ENCODE measurements at regions not wholly inside any gene's neighbourhood (a gene's known extent, or its start where the extent isn't known, plus 50 kb on each side); places are given as distances from the start of the nearest gene placed in this dataset.

DNA sequence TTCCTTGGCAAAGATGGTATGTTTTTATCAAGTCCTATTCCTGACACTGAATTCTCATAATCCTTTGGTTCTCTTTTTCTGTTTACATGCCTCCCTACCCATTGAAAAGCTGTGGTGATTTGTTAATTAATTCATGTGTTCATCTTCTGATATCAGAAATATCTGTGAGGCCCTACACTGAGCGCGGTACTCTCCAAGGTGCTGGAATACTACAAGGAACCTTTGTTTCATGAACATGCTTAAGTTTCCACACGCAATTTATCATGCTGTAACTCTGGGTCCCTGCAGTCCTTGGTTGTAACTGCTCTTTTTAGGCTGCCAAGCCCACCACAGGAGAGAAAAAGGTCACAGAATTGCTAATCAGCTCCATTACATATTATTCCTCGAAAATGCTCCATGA lies 331.8 kb downstream of the FAT3 start:
- no peaks in the 10 kb centered on the region for H3K36me3 ChIP-seq (ENCODE audit: control insufficient read depth in 4 of 4, insufficient read depth in 4 of 4, low read length in 3 of 4)
- POLR2A ChIA-PET: no interaction called here
- no peaks in the 10 kb centered on the region for H3K27me3 ChIP-seq (replicated peaks in 2 of 5; ENCODE audit: control insufficient read depth in 4 of 5, insufficient read depth in 5 of 5, low read length in 4 of 5)
- H3K27ac ChIP-seq (ENCODE audit: insufficient read depth in 1 of 2, low read depth in 1 of 2, low read length in 2 of 2, poor library complexity in 1 of 2, severe bottlenecking in 2 of 2): no peak overlapping the region
- no peaks in the 10 kb centered on the region for H3K4me1 ChIP-seq (ENCODE audit: control extremely low read depth in 1 of 4, control insufficient read depth in 4 of 4, insufficient read depth in 4 of 4, low read length in 3 of 4)
- no peak overlapping the region for H3K4me3 ChIP-seq (ENCODE audit: control insufficient read depth in 1 of 7, extremely low read depth in 1 of 7, insufficient read depth in 4 of 7, low read depth in 2 of 7, low read length in 6 of 7)
- CTCF ChIA-PET: no interaction called here
- no peaks in the 10 kb centered on the region for H3K9me3 ChIP-seq (ENCODE audit: control extremely low read depth in 1 of 5, control insufficient read depth in 4 of 5, insufficient read depth in 2 of 5, low read depth in 1 of 5, low read length in 4 of 5)
- DNase-seq: peak in 2 of 3 donors; percentile 28 to 29
- 92% methylated on average over 4 of the region's 4 CpGs for WGBS (ENCODE audit: insufficient coverage)

DNA sequence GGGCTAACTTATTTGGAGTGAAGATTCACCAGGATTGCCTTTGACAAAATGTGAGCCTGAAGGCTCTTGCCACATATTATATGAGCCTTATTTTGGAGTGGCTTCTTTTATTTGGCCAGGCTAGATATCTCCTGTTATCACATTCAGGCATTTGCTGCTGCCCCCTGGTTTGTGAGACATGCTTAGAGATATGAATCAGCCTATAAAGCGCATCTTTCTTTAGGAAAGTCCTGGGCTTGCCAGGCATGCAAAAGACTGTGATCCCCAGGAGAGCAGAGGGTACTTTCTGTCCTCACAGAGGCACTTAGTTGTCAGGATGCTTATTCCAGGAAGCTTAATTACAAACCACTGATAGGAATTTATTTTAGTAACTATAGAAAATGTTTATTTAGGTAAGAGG lies 333.3 kb downstream of the FAT3 start:
- H3K4me1 ChIP-seq (ENCODE audit: control extremely low read depth in 1 of 4, control insufficient read depth in 4 of 4, insufficient read depth in 4 of 4, low read length in 3 of 4): no peaks in the 10 kb centered on the region
- no peak for DNase-seq
- H3K4me3 ChIP-seq (ENCODE audit: control insufficient read depth in 1 of 7, extremely low read depth in 1 of 7, insufficient read depth in 4 of 7, low read depth in 2 of 7, low read length in 6 of 7): no peak overlapping the region
- H3K27me3 ChIP-seq (replicated peaks in 2 of 5; ENCODE audit: control insufficient read depth in 4 of 5, insufficient read depth in 5 of 5, low read length in 4 of 5): no peaks in the 10 kb centered on the region
- ChIA-PET POLR2A (no interaction called here), CTCF (interaction anchor here (0.7 kb wide), 1 partner anchor 23 kb away, joined by 3 read pairs; no protein-coding TSS in a partner anchor)
- WGBS (ENCODE audit: insufficient coverage): 100% methylated on average over 1 of the region's 1 CpG
- H3K27ac ChIP-seq (ENCODE audit: insufficient read depth in 1 of 2, low read depth in 1 of 2, low read length in 2 of 2, poor library complexity in 1 of 2, severe bottlenecking in 2 of 2): no peak overlapping the region
- no peaks in the 10 kb centered on the region for H3K36me3 ChIP-seq (ENCODE audit: control insufficient read depth in 4 of 4, insufficient read depth in 4 of 4, low read length in 3 of 4)
- H3K9me3 ChIP-seq (ENCODE audit: control extremely low read depth in 1 of 5, control insufficient read depth in 4 of 5, insufficient read depth in 2 of 5, low read depth in 1 of 5, low read length in 4 of 5): no peaks in the 10 kb centered on the region

DNA sequence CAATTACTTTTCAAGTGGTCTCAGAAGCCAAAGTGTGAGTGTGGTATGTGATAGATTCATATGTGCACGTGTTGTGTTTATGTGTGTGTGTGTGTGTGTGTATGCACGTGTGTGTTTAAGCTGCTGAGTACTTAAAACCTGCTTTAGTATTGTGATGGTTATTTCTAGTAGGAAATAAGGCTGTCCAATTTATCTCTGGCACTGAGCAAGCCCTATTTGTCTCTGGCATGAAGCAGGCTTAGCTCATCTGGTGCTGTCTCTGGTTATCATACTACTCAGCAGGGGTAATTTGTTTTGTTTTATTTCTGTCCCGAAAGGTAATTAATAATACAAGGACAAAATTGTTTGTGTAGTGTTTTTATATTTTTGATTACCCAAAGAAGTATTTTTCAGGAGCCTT lies 333.7 kb downstream of the FAT3 start:
- no peak for DNase-seq
- Histone ChIP-seq H3K4me3 (ENCODE audit: control insufficient read depth in 1 of 7, extremely low read depth in 1 of 7, insufficient read depth in 4 of 7, low read depth in 2 of 7, low read length in 6 of 7) (no peak overlapping the region), H3K9me3 (ENCODE audit: control extremely low read depth in 1 of 5, control insufficient read depth in 4 of 5, insufficient read depth in 2 of 5, low read depth in 1 of 5, low read length in 4 of 5) (no peaks in the 10 kb centered on the region), H3K36me3 (ENCODE audit: control insufficient read depth in 4 of 4, insufficient read depth in 4 of 4, low read length in 3 of 4) (no peaks in the 10 kb centered on the region), H3K4me1 (ENCODE audit: control extremely low read depth in 1 of 4, control insufficient read depth in 4 of 4, insufficient read depth in 4 of 4, low read length in 3 of 4) (no peaks in the 10 kb centered on the region), H3K27me3 (replicated peaks in 2 of 5; ENCODE audit: control insufficient read depth in 4 of 5, insufficient read depth in 5 of 5, low read length in 4 of 5) (no peaks in the 10 kb centered on the region), H3K27ac (ENCODE audit: insufficient read depth in 1 of 2, low read depth in 1 of 2, low read length in 2 of 2, poor library complexity in 1 of 2, severe bottlenecking in 2 of 2) (no peak overlapping the region)
- POLR2A ChIA-PET: no interaction called here
- WGBS (ENCODE audit: insufficient coverage): 100% methylated on average over 2 of the region's 3 CpGs
- CTCF ChIA-PET: no interaction called here

- Histone ChIP-seq H3K4me3 (ENCODE audit: control insufficient read depth in 1 of 7, extremely low read depth in 1 of 7, insufficient read depth in 4 of 7, low read depth in 2 of 7, low read length in 6 of 7) (no peak overlapping the region), H3K9me3 (ENCODE audit: control extremely low read depth in 1 of 5, control insufficient read depth in 4 of 5, insufficient read depth in 2 of 5, low read depth in 1 of 5, low read length in 4 of 5) (no peaks in the 10 kb centered on the region), H3K27ac (ENCODE audit: insufficient read depth in 1 of 2, low read depth in 1 of 2, low read length in 2 of 2, poor library complexity in 1 of 2, severe bottlenecking in 2 of 2) (no peak overlapping the region), H3K36me3 (ENCODE audit: control insufficient read depth in 4 of 4, insufficient read depth in 4 of 4, low read length in 3 of 4) (no peaks in the 10 kb centered on the region), H3K4me1 (ENCODE audit: control extremely low read depth in 1 of 4, control insufficient read depth in 4 of 4, insufficient read depth in 4 of 4, low read length in 3 of 4) (no peaks in the 10 kb centered on the region), H3K27me3 (replicated peaks in 2 of 5; ENCODE audit: control insufficient read depth in 4 of 5, insufficient read depth in 5 of 5, low read length in 4 of 5) (no peaks in the 10 kb centered on the region)
- 100% methylated on average over 1 of the region's 1 CpG for WGBS (ENCODE audit: insufficient coverage)
- POLR2A ChIA-PET: no interaction called here
- CTCF ChIA-PET: no interaction called here
- no peak for DNase-seq
Observed at GRCh38 chr11:92569726-92570125, 345.1 kb downstream of the FAT3 start.

GRCh38 chr11:92572559-92572958 lies 347.9 kb downstream of the FAT3 start:
- Histone ChIP-seq H3K4me1 (ENCODE audit: control extremely low read depth in 1 of 4, control insufficient read depth in 4 of 4, insufficient read depth in 4 of 4, low read length in 3 of 4) (no peaks in the 10 kb centered on the region), H3K27ac (ENCODE audit: insufficient read depth in 1 of 2, low read depth in 1 of 2, low read length in 2 of 2, poor library complexity in 1 of 2, severe bottlenecking in 2 of 2) (no peak overlapping the region), H3K9me3 (ENCODE audit: control extremely low read depth in 1 of 5, control insufficient read depth in 4 of 5, insufficient read depth in 2 of 5, low read depth in 1 of 5, low read length in 4 of 5) (no peaks in the 10 kb centered on the region), H3K36me3 (ENCODE audit: control insufficient read depth in 4 of 4, insufficient read depth in 4 of 4, low read length in 3 of 4) (no peaks in the 10 kb centered on the region), H3K4me3 (ENCODE audit: control insufficient read depth in 1 of 7, extremely low read depth in 1 of 7, insufficient read depth in 4 of 7, low read depth in 2 of 7, low read length in 6 of 7) (no peak overlapping the region), H3K27me3 (replicated peaks in 2 of 5; ENCODE audit: control insufficient read depth in 4 of 5, insufficient read depth in 5 of 5, low read length in 4 of 5) (peaks cover 0 to 3% (median 0%) of the 10 kb centered on the region in 5 experiments)
- WGBS (ENCODE audit: insufficient coverage): no CpG with 5 or more reads among the region's 1 CpG
- DNase-seq: no peak
- POLR2A ChIA-PET: no interaction called here
- CTCF ChIA-PET: no interaction called here

GRCh38 chr11:92576315-92576714 lies 351.7 kb downstream of the FAT3 start:
- ChIA-PET POLR2A (no interaction called here), CTCF (no interaction called here)
- DNase-seq: no peak
- Histone ChIP-seq H3K4me3 (ENCODE audit: control insufficient read depth in 1 of 7, extremely low read depth in 1 of 7, insufficient read depth in 4 of 7, low read depth in 2 of 7, low read length in 6 of 7) (no peak overlapping the region), H3K36me3 (ENCODE audit: control insufficient read depth in 4 of 4, insufficient read depth in 4 of 4, low read length in 3 of 4) (no peaks in the 10 kb centered on the region), H3K27ac (ENCODE audit: insufficient read depth in 1 of 2, low read depth in 1 of 2, low read length in 2 of 2, poor library complexity in 1 of 2, severe bottlenecking in 2 of 2) (no peak overlapping the region), H3K27me3 (replicated peaks in 2 of 5; ENCODE audit: control insufficient read depth in 4 of 5, insufficient read depth in 5 of 5, low read length in 4 of 5) (peaks cover 0 to 3% (median 0%) of the 10 kb centered on the region in 5 experiments), H3K4me1 (ENCODE audit: control extremely low read depth in 1 of 4, control insufficient read depth in 4 of 4, insufficient read depth in 4 of 4, low read length in 3 of 4) (no peaks in the 10 kb centered on the region), H3K9me3 (ENCODE audit: control extremely low read depth in 1 of 5, control insufficient read depth in 4 of 5, insufficient read depth in 2 of 5, low read depth in 1 of 5, low read length in 4 of 5) (no peaks in the 10 kb centered on the region)
- 83% methylated on average over 1 of the region's 3 CpGs for WGBS (ENCODE audit: insufficient coverage)

- Histone ChIP-seq H3K9me3 (ENCODE audit: control extremely low read depth in 1 of 5, control insufficient read depth in 4 of 5, insufficient read depth in 2 of 5, low read depth in 1 of 5, low read length in 4 of 5) (no peaks in the 10 kb centered on the region), H3K4me3 (ENCODE audit: control insufficient read depth in 1 of 7, extremely low read depth in 1 of 7, insufficient read depth in 4 of 7, low read depth in 2 of 7, low read length in 6 of 7) (no peak overlapping the region), H3K27me3 (replicated peaks in 2 of 5; ENCODE audit: control insufficient read depth in 4 of 5, insufficient read depth in 5 of 5, low read length in 4 of 5) (peaks cover 0 to 3% (median 0%) of the 10 kb centered on the region in 5 experiments), H3K36me3 (ENCODE audit: control insufficient read depth in 4 of 4, insufficient read depth in 4 of 4, low read length in 3 of 4) (no peaks in the 10 kb centered on the region), H3K4me1 (ENCODE audit: control extremely low read depth in 1 of 4, control insufficient read depth in 4 of 4, insufficient read depth in 4 of 4, low read length in 3 of 4) (no peaks in the 10 kb centered on the region), H3K27ac (ENCODE audit: insufficient read depth in 1 of 2, low read depth in 1 of 2, low read length in 2 of 2, poor library complexity in 1 of 2, severe bottlenecking in 2 of 2) (no peak overlapping the region)
- POLR2A ChIA-PET: no interaction called here
- DNase-seq: no peak
- WGBS (ENCODE audit: insufficient coverage): 33% methylated on average over 1 of the region's 1 CpG
- CTCF ChIA-PET: no interaction called here
Observed at GRCh38 chr11:92580908-92581307, 356.3 kb downstream of the FAT3 start.
